Sigmoid colon (tissue), 6 donors: ENCODE measurements at regions not wholly inside any gene's neighbourhood (a gene's known extent, or its start where the extent isn't known, plus 50 kb on each side); places are given as distances from the start of the nearest gene placed in this dataset.
A peak's percentile ranks its signal among the peaks of the same experiment; 100 is the strongest.
"Not testable (repeated sequence)": the region's sequence is repeated elsewhere in the genome, so short reads cannot be mapped to it uniquely, and the experiment has no call there.

ENCODE experiments used
- DNase-seq: peaks from one replicate; pipeline ENCODE4 v3.0.0-alpha.2; 2019
- H3K27ac ChIP-seq, 4 donors: fragments of 200-600 bp; sonication (generic); one replicate each; pipeline ENCODE4 v1.5.1; 2016 to 2019; ENCODE audit warnings: mild to moderate bottlenecking in 1 of 4
- H3K27me3 ChIP-seq, 3 donors: fragments of 200-600 bp; sonication (generic); one replicate each; pipeline ENCODE4 v1.5.1; 2019; ENCODE audit warnings: mild to moderate bottlenecking in 1 of 3
- H3K36me3 ChIP-seq, 4 donors: fragments of 200-600 bp; sonication (generic); one replicate each; pipeline ENCODE4 v1.5.1; 2016 to 2019
- H3K4me1 ChIP-seq, 4 donors: fragments of 200-600 bp; sonication (generic); one replicate each; pipeline ENCODE4 v1.5.1; 2017 to 2019
- H3K4me3 ChIP-seq, 4 donors: fragments of 200-600 bp; sonication (generic); one replicate each; pipeline ENCODE4 v1.5.1; 2017 to 2019; ENCODE audit warnings: mild to moderate bottlenecking in 2 of 4, moderate library complexity in 1 of 4
- H3K9me3 ChIP-seq, 4 donors: fragments of 200-600 bp in 3 of 4; sonication (generic) in 3 of 4; one replicate each; pipeline versions ENCODE4 v1.5.1 to v1.6.1; 2013 to 2019
- EP300 ChIP-seq, 4 donors: sonication (generic); formaldehyde crosslinking; IDR thresholded peaks; one replicate each; pipeline ENCODE4 v1.6.1; 2017; ENCODE audit warnings: antibody characterized with exemption in 4 of 4
- POLR2A ChIP-seq, 2 donors: fragments of 450-650 bp; IDR thresholded peaks; one replicate each; pipeline ENCODE4 v1.6.1; 2016; ENCODE audit warnings: antibody characterized with exemption in 2 of 2, mild to moderate bottlenecking in 2 of 2, moderate library complexity in 2 of 2
- POLR2AphosphoS5 ChIP-seq, 4 donors: sonication (generic); formaldehyde crosslinking; IDR thresholded peaks; one replicate each; pipeline ENCODE4 v1.6.1; 2017; ENCODE audit warnings: antibody characterized with exemption in 4 of 4
- whole genome bisulfite sequencing, 2 donors: extraction: QIAGEN DNeasy Blood & Tissue Kit; methylation state at CpG; one replicate each; pipeline ENCODE4 v1.1.7; 2013; 5-methylcytosine and 5-hydroxymethylcytosine counted together
- intact Hi-C: fragments of 100-400 bp; cut with DNase I; formaldehyde crosslinking; loops from one replicate; pipeline ENCODE4 v1.15.1; 2023
- TF ChIP-seq, protein P1 (sequence below), 4 experiments: fragments of 450-650 bp in 3 of 4; fragments of 200-600 bp in 1 of 4; IDR thresholded peaks; one replicate each; pipeline ENCODE4 v1.5.1; 2016 to 2019; ENCODE audit warnings: antibody characterized with exemption in 4 of 4, mild to moderate bottlenecking in 3 of 4, moderate library complexity in 2 of 4
- donor health status: healthy with polysubstance abuse.
- donor health status: healthy.

DNA sequence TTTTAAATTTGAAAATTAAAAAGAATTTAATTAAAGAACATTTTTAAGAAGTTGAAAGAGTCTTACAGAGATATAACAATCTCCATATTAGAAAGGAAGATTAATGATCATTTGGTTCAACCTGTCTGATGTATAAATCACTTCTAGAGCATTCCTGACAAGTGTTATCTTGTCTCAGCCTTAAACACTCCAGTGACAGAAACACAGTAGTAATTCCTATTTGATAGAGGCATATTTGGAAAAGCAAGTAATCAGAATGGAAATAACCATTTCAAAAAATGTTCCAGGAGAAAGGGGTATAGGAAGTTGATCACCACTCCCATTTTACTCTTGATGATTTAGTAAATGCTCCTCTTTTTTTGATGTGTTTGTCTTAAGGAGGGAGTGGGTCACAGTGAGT lies 213.1 kb upstream of the FAM3C start:
- Histone ChIP-seq H3K27ac (no peak overlapping the region), H3K4me1 (peaks cover 0 to 11% (median 9%) of the 10 kb centered on the region in 4 donors), H3K36me3 (no peaks in the 10 kb centered on the region), H3K4me3 (no peak overlapping the region), H3K9me3 (no peaks in the 10 kb centered on the region), H3K27me3 (no peaks in the 10 kb centered on the region)
- TF ChIP-seq, protein P1, sequence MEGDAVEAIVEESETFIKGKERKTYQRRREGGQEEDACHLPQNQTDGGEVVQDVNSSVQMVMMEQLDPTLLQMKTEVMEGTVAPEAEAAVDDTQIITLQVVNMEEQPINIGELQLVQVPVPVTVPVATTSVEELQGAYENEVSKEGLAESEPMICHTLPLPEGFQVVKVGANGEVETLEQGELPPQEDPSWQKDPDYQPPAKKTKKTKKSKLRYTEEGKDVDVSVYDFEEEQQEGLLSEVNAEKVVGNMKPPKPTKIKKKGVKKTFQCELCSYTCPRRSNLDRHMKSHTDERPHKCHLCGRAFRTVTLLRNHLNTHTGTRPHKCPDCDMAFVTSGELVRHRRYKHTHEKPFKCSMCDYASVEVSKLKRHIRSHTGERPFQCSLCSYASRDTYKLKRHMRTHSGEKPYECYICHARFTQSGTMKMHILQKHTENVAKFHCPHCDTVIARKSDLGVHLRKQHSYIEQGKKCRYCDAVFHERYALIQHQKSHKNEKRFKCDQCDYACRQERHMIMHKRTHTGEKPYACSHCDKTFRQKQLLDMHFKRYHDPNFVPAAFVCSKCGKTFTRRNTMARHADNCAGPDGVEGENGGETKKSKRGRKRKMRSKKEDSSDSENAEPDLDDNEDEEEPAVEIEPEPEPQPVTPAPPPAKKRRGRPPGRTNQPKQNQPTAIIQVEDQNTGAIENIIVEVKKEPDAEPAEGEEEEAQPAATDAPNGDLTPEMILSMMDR (IDR thresholded peaks at IDR 0.05), result no peak
- TF ChIP-seq EP300 (IDR thresholded peaks at IDR 0.05), result no peak
- TF ChIP-seq POLR2A (IDR thresholded peaks at IDR 0.05), result no peak
- no peak for TF ChIP-seq POLR2AphosphoS5 (IDR thresholded peaks at IDR 0.05)
- no peak for DNase-seq
- intact Hi-C loops, result no loop called here

DNA sequence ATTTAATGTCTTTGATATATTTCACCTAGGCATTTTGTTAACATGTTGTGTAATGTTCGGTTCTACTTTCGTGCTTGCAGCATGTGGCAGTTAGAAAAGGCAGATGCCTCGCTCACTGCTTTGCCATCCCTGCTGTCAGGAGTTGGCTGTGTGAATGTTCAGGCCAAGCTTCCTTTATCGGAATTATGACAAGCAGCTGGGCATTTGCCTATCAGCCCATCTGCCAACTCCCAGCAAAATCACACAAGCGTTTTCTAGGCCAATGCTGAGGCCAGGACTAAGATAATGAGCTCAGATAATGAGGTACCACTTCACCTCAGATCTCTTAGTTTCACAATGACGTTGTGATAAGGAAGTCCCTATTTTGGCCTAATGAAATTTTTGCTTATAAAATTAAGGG lies 212.7 kb upstream of the FAM3C start:
- no peak for DNase-seq
- H3K9me3 ChIP-seq, result no peaks in the 10 kb centered on the region
- no peaks in the 10 kb centered on the region for H3K27me3 ChIP-seq
- no peak overlapping the region for H3K27ac ChIP-seq
- intact Hi-C loops, result no loop called here
- 82 to 84% methylated on average over 6 of the region's 6 CpGs for WGBS, 2 donors
- TF ChIP-seq POLR2AphosphoS5 (IDR thresholded peaks at IDR 0.05) (no peak), POLR2A (IDR thresholded peaks at IDR 0.05) (no peak), EP300 (IDR thresholded peaks at IDR 0.05) (no peak)
- H3K4me3 ChIP-seq, result no peak overlapping the region
- peaks cover 0 to 11% (median 9%) of the 10 kb centered on the region in 4 donors for H3K4me1 ChIP-seq
- no peaks in the 10 kb centered on the region for H3K36me3 ChIP-seq

DNA sequence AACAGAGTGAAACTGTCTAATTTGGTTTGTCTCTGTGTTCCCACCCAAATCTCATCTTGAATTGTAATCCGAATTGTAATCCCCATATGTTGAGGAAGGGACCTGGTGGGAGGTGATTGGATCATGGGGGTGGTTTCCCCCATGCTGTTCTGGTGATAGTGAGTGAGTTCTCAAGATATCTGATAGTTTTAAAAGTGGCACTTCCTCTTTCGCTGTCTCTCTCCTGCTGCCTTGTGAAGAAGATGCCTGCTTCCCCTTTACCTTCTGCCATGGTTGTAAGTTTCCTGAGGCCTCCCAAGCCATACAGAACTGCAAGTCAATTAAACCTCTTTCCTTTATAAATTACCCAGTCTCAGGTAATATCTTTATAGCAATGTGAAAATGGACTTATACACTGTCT lies 212.1 kb upstream of the FAM3C start:
- H3K9me3 ChIP-seq, DNase-seq, intact Hi-C loops, H3K36me3 ChIP-seq, H3K27ac ChIP-seq, H3K4me3 ChIP-seq, H3K27me3 ChIP-seq: not testable (repeated sequence)
- 84 to 92% methylated on average over 2 of the region's 2 CpGs for WGBS, 2 donors
- peaks cover 0 to 11% (median 9%) of the 10 kb centered on the region in 4 donors for H3K4me1 ChIP-seq

DNA sequence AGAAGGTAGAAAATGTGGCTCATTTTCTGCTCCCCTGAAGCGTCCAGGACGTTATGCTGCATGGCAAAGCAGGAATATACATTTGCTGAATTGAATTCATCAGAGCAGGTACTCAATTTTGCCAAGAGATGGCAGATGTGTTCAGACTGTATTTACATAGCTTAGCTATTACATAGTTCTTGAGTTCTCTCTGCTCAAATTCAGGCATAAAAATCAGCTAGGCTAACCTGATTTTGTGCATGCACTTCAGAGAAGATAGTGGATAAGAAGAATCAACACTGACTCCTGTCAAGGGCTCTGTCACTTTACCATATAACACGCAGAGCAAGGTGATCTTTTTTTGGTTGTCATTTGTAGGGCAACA lies 209.2 kb upstream of the FAM3C start:
- intact Hi-C loops, result no loop called here
- Histone ChIP-seq H3K27ac (peak overlapping the region in 3 of 4 donors; percentile 1 to 27 (median 23)), H3K9me3 (no peaks in the 10 kb centered on the region), H3K36me3 (no peaks in the 10 kb centered on the region), H3K27me3 (no peaks in the 10 kb centered on the region), H3K4me1 (peaks cover 0 to 11% (median 9%) of the 10 kb centered on the region in 4 donors), H3K4me3 (no peak overlapping the region)
- TF ChIP-seq POLR2A (IDR thresholded peaks at IDR 0.05) (no peak), EP300 (IDR thresholded peaks at IDR 0.05) (no peak), POLR2AphosphoS5 (IDR thresholded peaks at IDR 0.05) (no peak)
- TF ChIP-seq, protein P1 (IDR thresholded peaks at IDR 0.05), result no peak
- 34 to 63% methylated on average over 3 of the region's 3 CpGs for WGBS, 2 donors
- DNase-seq, result no peak

DNA sequence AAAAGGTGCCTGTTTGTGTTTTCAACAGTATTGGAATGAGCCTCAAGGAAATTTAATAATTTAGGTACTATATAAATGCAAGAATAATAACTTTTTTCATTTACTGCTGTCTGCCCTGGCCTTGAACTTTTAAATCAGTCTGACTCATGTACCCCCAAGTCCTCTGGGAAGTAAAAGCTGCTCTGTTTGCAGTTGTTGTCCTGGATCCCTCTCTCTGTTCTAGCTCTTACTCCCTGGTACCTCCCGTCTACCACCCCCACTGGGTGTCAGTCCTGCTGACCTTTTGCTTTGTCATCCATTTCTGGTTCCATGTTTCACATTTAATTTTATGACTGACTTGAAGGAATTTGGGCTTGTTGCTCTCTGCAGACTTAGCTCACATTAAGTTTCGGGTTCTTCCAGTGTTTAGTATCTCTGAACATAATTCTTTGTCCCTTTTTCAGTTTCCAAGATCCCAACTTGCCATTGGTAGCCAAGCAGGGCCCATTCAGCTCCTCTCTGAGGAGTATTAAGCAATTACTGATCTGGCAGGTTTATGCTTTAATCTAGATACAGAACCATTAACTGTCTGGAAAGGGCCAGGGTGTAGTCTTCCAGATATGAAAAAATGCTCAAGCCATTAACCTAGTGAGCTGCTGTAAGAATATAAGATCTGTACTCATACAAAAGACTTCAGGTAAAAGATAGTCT lies 208.7 kb upstream of the FAM3C start:
- H3K27ac ChIP-seq, result peak overlapping the region in 3 of 4 donors; percentile 1 to 27 (median 23)
- H3K27me3 ChIP-seq, result no peaks in the 10 kb centered on the region
- intact Hi-C loops, result no loop called here
- no peak for DNase-seq
- no peaks in the 10 kb centered on the region for H3K9me3 ChIP-seq
- 54 to 71% methylated on average over 2 of the region's 2 CpGs for WGBS, 2 donors
- no peaks in the 10 kb centered on the region for H3K36me3 ChIP-seq
- TF ChIP-seq EP300 (IDR thresholded peaks at IDR 0.05) (no peak), POLR2AphosphoS5 (IDR thresholded peaks at IDR 0.05) (no peak), POLR2A (IDR thresholded peaks at IDR 0.05) (no peak)
- TF ChIP-seq, protein P1 (IDR thresholded peaks at IDR 0.05), result no peak
- no peak overlapping the region for H3K4me3 ChIP-seq
- H3K4me1 ChIP-seq, result peaks cover 0 to 11% (median 9%) of the 10 kb centered on the region in 4 donors

DNA sequence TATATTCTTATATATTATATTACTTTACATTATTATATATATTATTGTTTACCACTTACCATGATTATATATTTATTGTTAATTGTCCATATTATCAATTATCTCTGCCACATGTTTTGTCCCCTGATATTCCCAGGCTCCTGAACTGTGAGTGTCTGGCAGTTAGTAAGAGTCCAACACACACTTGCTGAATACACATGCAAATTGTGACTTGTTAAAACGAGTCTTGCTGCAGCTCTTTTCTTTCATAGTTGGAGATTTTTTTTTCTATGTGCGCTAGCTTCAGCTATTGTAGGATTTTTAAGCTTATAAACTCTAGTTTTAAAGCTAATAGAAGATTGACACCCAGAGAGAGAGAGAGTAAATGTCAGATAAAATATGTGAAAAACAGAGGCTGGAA lies 207.8 kb upstream of the FAM3C start:
- Histone ChIP-seq H3K36me3 (no peaks in the 10 kb centered on the region), H3K27me3 (no peaks in the 10 kb centered on the region), H3K9me3 (no peaks in the 10 kb centered on the region), H3K4me1 (peaks cover 0 to 11% (median 9%) of the 10 kb centered on the region in 4 donors), H3K4me3 (no peak overlapping the region), H3K27ac (no peak overlapping the region)
- 67 to 76% methylated on average over 2 of the region's 2 CpGs for WGBS, 2 donors
- no peak for DNase-seq
- no peak for TF ChIP-seq POLR2A (IDR thresholded peaks at IDR 0.05)
- no peak for TF ChIP-seq POLR2AphosphoS5 (IDR thresholded peaks at IDR 0.05)
- TF ChIP-seq EP300 (IDR thresholded peaks at IDR 0.05), result no peak
- TF ChIP-seq, protein P1 (IDR thresholded peaks at IDR 0.05), result no peak
- intact Hi-C loops, result no loop called here
